IMR-90 (cell line): ENCODE measurements at regions not wholly inside any gene's neighbourhood (a gene's known extent, or its start where the extent isn't known, plus 50 kb on each side); places are given as distances from the start of the nearest gene placed in this dataset.

ENCODE experiments used
- ATAC-seq: fragments of 200-7000 bp; cut with Tn5 transposase; 2 replicates; pipeline ENCODE4 v1.9.1; 2020; ENCODE audit warnings: low read depth, mild to moderate bottlenecking, moderate library complexity
- BruUV-seq: library from RNA; stranded (reverse); fragments of 400-500 nt; replicated peaks from 2 replicates; lab custom pipeline; 2021; lab: Mats Ljungman, UMichigan
- CTCF ChIA-PET: fragments of 300-600 bp; formaldehyde crosslinking; extraction: SDS; loops from one replicate; lab custom pipeline; 2021; ENCODE audit warnings: antibody characterized with exemption; lab: Yijun Ruan, JAX
- POLR2A ChIA-PET: fragments of 300-600 bp; sonication (Branson Sonifier 250); formaldehyde crosslinking; loops from one replicate; lab custom pipeline; 2022; ENCODE audit warnings: antibody characterized with exemption; ENCODE audit not compliant: unreplicated experiment; lab: Charles Lee
- DNase-seq: peaks from one replicate; pipeline ENCODE4 v3.0.0; 2013
- H2AFZ ChIP-seq: replicated peaks from 2 replicates; pipeline ENCODE3; 2013; ENCODE audit warnings: low read length, mild to moderate bottlenecking; ENCODE audit not compliant: poor library complexity
- H2AK5ac ChIP-seq: 2 replicates; pipeline ENCODE4 v1.6.1; 2013; ENCODE audit warnings: low read depth, low read length, inconsistent platforms
- H2AK9ac ChIP-seq: replicated peaks from 2 replicates; pipeline ENCODE3; 2013; ENCODE audit warnings: mild to moderate bottlenecking, low read depth, low read length, moderate library complexity; ENCODE audit not compliant: poor library complexity
- H2BK120ac ChIP-seq: 2 replicates; pipeline ENCODE4 v1.6.1; 2013; ENCODE audit warnings: low read depth, low read length, inconsistent platforms
- H2BK15ac ChIP-seq: 3 replicates; pipeline ENCODE4 v1.6.1; 2013; ENCODE audit warnings: low read depth, low read length, inconsistent platforms
- H2BK20ac ChIP-seq: 2 replicates; pipeline ENCODE4 v1.6.1; 2013; ENCODE audit warnings: low read depth, mild to moderate bottlenecking, inconsistent platforms, low read length, moderate library complexity
- H2BK5ac ChIP-seq: 2 replicates; pipeline ENCODE4 v1.6.1; 2013; ENCODE audit warnings: mild to moderate bottlenecking, low read depth, low read length, inconsistent platforms; ENCODE audit not compliant: poor library complexity, severe bottlenecking
- H3K14ac ChIP-seq: replicated peaks from 2 replicates; pipeline ENCODE4 v1.6.1; 2013; ENCODE audit warnings: low read depth, low read length, inconsistent platforms
- H3K18ac ChIP-seq: 2 replicates; pipeline ENCODE4 v1.6.1; 2013; ENCODE audit warnings: low read depth, low read length, control low read depth
- H3K23ac ChIP-seq: 2 replicates; pipeline ENCODE4 v1.6.1; 2013; ENCODE audit warnings: low read depth, low read length, inconsistent platforms
- H3K27ac ChIP-seq: 2 replicates; pipeline ENCODE4 v1.5.1; 2013; ENCODE audit warnings: mild to moderate bottlenecking, control low read depth, low read length; ENCODE audit not compliant: insufficient read depth
- H3K27me3 ChIP-seq: 2 replicates; pipeline ENCODE4 v1.6.1; 2013; ENCODE audit warnings: low read length; ENCODE audit not compliant: control insufficient read depth, insufficient read depth
- H3K36me3 ChIP-seq: 2 replicates; pipeline ENCODE4 v1.6.1; 2013; ENCODE audit warnings: low read length, mixed read lengths; ENCODE audit not compliant: control insufficient read depth, insufficient read depth
- H3K4ac ChIP-seq: 2 replicates; pipeline ENCODE4 v1.6.1; 2013; ENCODE audit warnings: low read depth, low read length, inconsistent platforms
- H3K4me1 ChIP-seq: 2 replicates; pipeline ENCODE4 v1.6.1; 2013; ENCODE audit warnings: low read length, mixed read lengths; ENCODE audit not compliant: control insufficient read depth, insufficient read depth
- H3K4me2 ChIP-seq: 2 replicates; pipeline ENCODE4 v1.6.1; 2013; ENCODE audit warnings: low read depth, mild to moderate bottlenecking, control low read depth, low read length, moderate library complexity
- H3K4me3 ChIP-seq: 2 replicates; pipeline ENCODE4 v1.5.1; 2013; ENCODE audit warnings: low read depth, mild to moderate bottlenecking, control low read depth, low read length, moderate library complexity; ENCODE audit not compliant: insufficient read depth
- H3K56ac ChIP-seq: 2 replicates; pipeline ENCODE4 v1.6.1; 2013; ENCODE audit warnings: low read length, inconsistent platforms; ENCODE audit not compliant: insufficient read depth; ENCODE audit errors: extremely low read depth
- H3K79me1 ChIP-seq, 2 experiments: 2 replicates each; pipeline ENCODE4 v1.6.1; 2013; ENCODE audit warnings: low read length in 2 of 2, inconsistent platforms in 1 of 2, low read depth in 1 of 2
- H3K9ac ChIP-seq: 2 replicates; pipeline ENCODE4 v1.6.1; 2013; ENCODE audit warnings: low read depth, low read length, control low read depth
- H3K9me1 ChIP-seq: 2 replicates; pipeline ENCODE4 v1.6.1; 2013; ENCODE audit warnings: low read length, inconsistent platforms; ENCODE audit not compliant: insufficient read depth
- H3K9me3 ChIP-seq: 2 replicates; pipeline ENCODE4 v1.6.1; 2013; ENCODE audit warnings: low read length; ENCODE audit not compliant: control insufficient read depth, insufficient read depth
- H4K20me1 ChIP-seq: 2 replicates; pipeline ENCODE4 v1.6.1; 2013; ENCODE audit warnings: low read length, inconsistent platforms; ENCODE audit not compliant: insufficient read depth
- H4K5ac ChIP-seq: 2 replicates; pipeline ENCODE4 v1.6.1; 2013; ENCODE audit warnings: mild to moderate bottlenecking, low read depth, low read length, control low read depth
- H4K8ac ChIP-seq, 2 experiments: 2 replicates each; pipeline ENCODE4 v1.6.1; 2013; ENCODE audit warnings: low read depth in 2 of 2, low read length in 2 of 2, control low read depth in 1 of 2, inconsistent platforms in 1 of 2
- H4K91ac ChIP-seq: 2 replicates; pipeline ENCODE4 v1.6.1; 2013; ENCODE audit warnings: low read depth, low read length, inconsistent platforms; ENCODE audit not compliant: insufficient read depth
- CTCF ChIP-seq: conservative IDR thresholded peaks from 2 replicates; pipeline ENCODE4 v1.5.1; 2012; ENCODE audit warnings: mild to moderate bottlenecking, low read depth, low read length, improper control_type of control experiment
- FOS ChIP-seq: fragments of 150-350 bp; IDR thresholded peaks from 2 replicates; pipeline ENCODE4 v1.6.1; 2016; ENCODE audit warnings: low read depth, low read length
- WGBS, 2 experiments: methylation state at CpG; one replicate each; pipeline versions ENCODE4 v1.1.5 to v1.1.7; 2013; ENCODE audit warnings: missing lambda C conversion rate in 2 of 2; ENCODE audit not compliant: insufficient read length in 1 of 2; ENCODE audit errors: extremely low coverage in 2 of 2; 5-methylcytosine and 5-hydroxymethylcytosine counted together
- dilution Hi-C: fragments of 300-500 bp; cut with HindIII; formaldehyde crosslinking; loops from one replicate; pipeline ENCODE4 v1.14.3; 2018; ENCODE audit warnings: low sequenced_read_pairs; ENCODE audit not compliant: unreplicated experiment
- in situ Hi-C: fragments of 300-500 bp; cut with MboI; formaldehyde crosslinking; loops from 3 replicates; pipeline ENCODE4 v1.14.3; 2019; ENCODE audit warnings: low sequenced_read_pairs, inconsistent platforms, mixed read lengths
- intact Hi-C: fragments of 100-400 bp; cut with micrococcal nuclease; formaldehyde crosslinking; loops from 2 replicates; pipeline ENCODE4 v1.10.0; 2022

GRCh38 chr13:112251930-112252585 lies 124.1 kb upstream of the SPACA7 start:
- Histone ChIP-seq H3K4me3 (no peak overlapping the region), H3K9ac (no peak overlapping the region), H3K23ac (no peak overlapping the region), H2BK5ac (no peak overlapping the region), H3K18ac (no peak overlapping the region), H2AFZ (no peak overlapping the region), H2BK15ac (no peak overlapping the region), H2BK20ac (no peak overlapping the region), H4K91ac (no peak overlapping the region), H4K20me1 (no peaks in the 10 kb centered on the region), H3K27ac (no peak overlapping the region), H2BK120ac (no peak overlapping the region), H3K4me2 (no peak overlapping the region), H3K14ac (no peak overlapping the region), H3K36me3 (no peaks in the 10 kb centered on the region), H3K79me1 (no peaks in the 10 kb centered on the region), H2AK9ac (no peak overlapping the region), H3K4ac (no peak overlapping the region), H3K27me3 (no peaks in the 10 kb centered on the region), H4K8ac (no peak overlapping the region), H2AK5ac (no peak overlapping the region), H3K9me3 (peaks cover 78% of the 10 kb centered on the region), H4K5ac (no peak overlapping the region), H3K56ac (no peak overlapping the region), H3K9me1 (no peaks in the 10 kb centered on the region), H3K4me1 (no peaks in the 10 kb centered on the region)
- CTCF ChIA-PET = no interaction called here
- in situ Hi-C loops = no loop called here
- 86% methylated on average over 7 of the region's 27 CpGs; no CpG with 5 or more reads in 1 of the 2 experiments for WGBS, 2 experiments
- intact Hi-C loops = no loop called here
- TF ChIP-seq FOS (no peak), CTCF (no peak)
- dilution Hi-C loops = no loop called here
- no peak for DNase-seq
- no peak for ATAC-seq
- no TSS peak for BruUV-seq
- POLR2A ChIA-PET = no interaction called here
